Stimulated activated naive B cell treated with anti-CD40 and anti-IgM and Interleukin-4, amounts not matched to agents 10 μg/mL and 1 μg/mL and 100 μg/mL, for 72 hours (primary cell): ENCODE measurements at regions not wholly inside any gene's neighbourhood (a gene's known extent, or its start where the extent isn't known, plus 50 kb on each side); places are given as distances from the start of the nearest gene placed in this dataset.

Source experiments
- ATAC-seq, 2 donors: fragments of 150-1000 bp; cut with Tn5 transposase; replicated peaks; 2 replicates each; pipeline ENCODE4 v1.10.0; 2021; ENCODE audit warnings: moderate library complexity in 1 of 2
- DNase-seq: peaks from one replicate; pipeline ENCODE4 v3.0.0; 2021
- H3K27ac Mint-ChIP-seq: one replicate; pipeline ENCODE4 v1.8.0; 2022; ENCODE audit warnings: mild to moderate bottlenecking, mixed read lengths
- H3K27me3 Mint-ChIP-seq, 2 donors: one replicate each; pipeline ENCODE4 v1.8.0; 2022; ENCODE audit warnings: mixed read lengths in 2 of 2
- H3K36me3 Mint-ChIP-seq, 2 donors: one replicate each; pipeline ENCODE4 v1.8.0; 2022; ENCODE audit warnings: mixed read lengths in 2 of 2, mild to moderate bottlenecking in 1 of 2
- H3K4me1 Mint-ChIP-seq, 2 donors: one replicate each; pipeline ENCODE4 v1.8.0; 2022; ENCODE audit warnings: mixed read lengths in 2 of 2, mild to moderate bottlenecking in 1 of 2
- H3K4me3 Mint-ChIP-seq, 2 donors: one replicate each; pipeline ENCODE4 v1.8.0; 2022; ENCODE audit warnings: mild to moderate bottlenecking in 2 of 2, mixed read lengths in 2 of 2, moderate library complexity in 1 of 2
- H3K9me3 Mint-ChIP-seq, 2 donors: one replicate each; pipeline ENCODE4 v1.8.0; 2022; ENCODE audit warnings: mixed read lengths in 2 of 2, mild to moderate bottlenecking in 1 of 2

DNA sequence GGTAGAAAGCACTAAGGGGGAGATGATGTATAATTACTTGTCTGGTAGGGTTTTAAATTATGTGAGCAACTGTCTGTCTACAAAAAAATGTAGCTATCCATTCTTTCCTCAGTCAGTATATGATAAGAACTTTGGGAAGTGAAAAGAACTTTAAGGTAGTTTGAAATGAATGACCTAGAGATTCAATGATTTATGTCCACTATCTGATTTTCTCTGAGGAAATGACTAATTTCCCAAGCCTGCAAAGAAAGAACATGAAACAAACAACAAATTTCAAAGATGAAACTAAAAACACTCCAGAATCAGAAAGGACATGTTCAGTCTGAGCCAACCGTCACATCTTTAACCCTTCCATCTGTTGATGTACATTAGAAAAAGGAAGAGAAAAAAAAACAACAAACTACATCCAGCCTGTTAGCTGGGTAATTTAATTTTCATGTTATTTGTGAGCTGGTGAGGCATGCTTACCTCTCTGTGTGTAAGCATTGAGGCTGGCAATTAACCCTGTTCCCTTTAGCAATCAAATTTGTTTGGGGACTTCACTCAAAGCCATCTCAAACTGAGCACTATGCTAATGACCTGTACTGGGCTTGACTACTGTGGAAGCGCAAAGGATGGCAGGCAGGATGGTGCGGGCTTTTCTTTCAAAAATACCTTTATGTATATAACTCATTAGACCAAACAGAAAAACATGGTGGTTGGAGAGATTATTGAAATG lies 220.1 kb downstream of the TUSC7 start:
- no peaks in the 10 kb centered on the region for H3K4me1 Mint-ChIP-seq
- ATAC-seq (no peak), DNase-seq (no peak)
- H3K4me3 Mint-ChIP-seq, result no peak overlapping the region
- no peak overlapping the region for H3K27ac Mint-ChIP-seq
- H3K27me3 Mint-ChIP-seq, result no peaks in the 10 kb centered on the region
- no peaks in the 10 kb centered on the region for H3K36me3 Mint-ChIP-seq
- peaks cover 8 to 10% of the 10 kb centered on the region in 2 donors for H3K9me3 Mint-ChIP-seq

DNA sequence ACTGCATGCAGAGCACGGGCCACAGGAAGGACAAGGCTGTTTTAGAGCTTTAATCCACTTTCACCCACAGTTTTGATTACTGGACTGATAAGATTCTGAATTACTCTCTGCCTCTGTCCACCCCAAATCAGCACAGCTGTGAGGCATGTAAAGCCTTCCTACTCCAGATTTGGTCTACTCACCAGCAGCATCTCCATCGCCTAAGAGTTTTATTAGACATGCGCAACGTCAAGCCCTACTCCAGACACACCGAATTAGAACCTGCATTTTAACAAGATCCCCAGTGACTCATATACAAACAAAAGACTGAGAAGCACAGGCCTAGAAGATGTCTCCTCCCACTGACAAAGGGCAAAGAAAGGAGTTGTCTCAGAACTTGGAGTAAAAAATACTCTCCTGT lies 221.2 kb downstream of the TUSC7 start:
- Mint-ChIP-seq H3K27ac (no peak overlapping the region), H3K9me3 (peaks cover 0 to 2% of the 10 kb centered on the region in 2 donors), H3K27me3 (no peaks in the 10 kb centered on the region), H3K4me1 (no peaks in the 10 kb centered on the region), H3K36me3 (no peaks in the 10 kb centered on the region), H3K4me3 (no peak overlapping the region)
- DNase-seq (no peak), ATAC-seq (no peak)

GRCh38 chr3:116939091-116939490 lies 229.5 kb downstream of the TUSC7 start:
- H3K4me1 Mint-ChIP-seq, result no peaks in the 10 kb centered on the region
- peaks cover 0 to under 1% of the 10 kb centered on the region in 2 donors for H3K27me3 Mint-ChIP-seq
- DNase-seq, result no peak
- no peak overlapping the region for H3K4me3 Mint-ChIP-seq
- no peaks in the 10 kb centered on the region for H3K36me3 Mint-ChIP-seq
- no peak overlapping the region for H3K27ac Mint-ChIP-seq
- H3K9me3 Mint-ChIP-seq, result peaks cover 2 to 3% of the 10 kb centered on the region in 2 donors
- ATAC-seq, result no peak

DNA sequence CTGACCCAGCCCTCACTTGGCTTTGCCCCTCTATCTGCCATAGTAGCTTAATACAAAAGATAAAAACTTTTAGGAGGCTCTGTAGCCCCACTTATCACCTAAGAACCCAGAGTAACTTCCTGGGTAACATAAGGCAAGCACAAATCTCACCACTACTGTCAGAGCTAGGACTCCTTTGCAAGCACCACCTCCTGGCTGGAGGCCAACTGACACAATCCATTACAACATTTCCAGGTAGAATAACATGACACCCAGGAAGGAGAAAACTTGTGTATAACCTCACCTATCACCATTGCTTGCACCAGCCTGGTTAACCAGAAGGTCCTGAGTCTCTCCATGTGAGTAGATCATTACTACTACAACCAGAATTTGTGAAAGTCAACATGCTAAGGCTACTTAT lies 230.0 kb downstream of the TUSC7 start:
- H3K9me3 Mint-ChIP-seq, result peaks cover 4 to 6% of the 10 kb centered on the region in 2 donors
- H3K27ac Mint-ChIP-seq, result no peak overlapping the region
- no peaks in the 10 kb centered on the region for H3K4me1 Mint-ChIP-seq
- no peak for ATAC-seq
- no peak for DNase-seq
- H3K27me3 Mint-ChIP-seq, result peaks cover 0 to 5% of the 10 kb centered on the region in 2 donors
- H3K36me3 Mint-ChIP-seq, result no peaks in the 10 kb centered on the region
- H3K4me3 Mint-ChIP-seq, result no peak overlapping the region

- Mint-ChIP-seq H3K27me3 (peaks cover 0 to 5% of the 10 kb centered on the region in 2 donors), H3K4me3 (no peak overlapping the region), H3K36me3 (no peaks in the 10 kb centered on the region), H3K9me3 (peaks cover 4 to 6% of the 10 kb centered on the region in 2 donors), H3K4me1 (no peaks in the 10 kb centered on the region), H3K27ac (no peak overlapping the region)
- DNase-seq (no peak), ATAC-seq (no peak)
Measured at GRCh38 chr3:116940719-116941118, 231.1 kb downstream of the TUSC7 start.

DNA sequence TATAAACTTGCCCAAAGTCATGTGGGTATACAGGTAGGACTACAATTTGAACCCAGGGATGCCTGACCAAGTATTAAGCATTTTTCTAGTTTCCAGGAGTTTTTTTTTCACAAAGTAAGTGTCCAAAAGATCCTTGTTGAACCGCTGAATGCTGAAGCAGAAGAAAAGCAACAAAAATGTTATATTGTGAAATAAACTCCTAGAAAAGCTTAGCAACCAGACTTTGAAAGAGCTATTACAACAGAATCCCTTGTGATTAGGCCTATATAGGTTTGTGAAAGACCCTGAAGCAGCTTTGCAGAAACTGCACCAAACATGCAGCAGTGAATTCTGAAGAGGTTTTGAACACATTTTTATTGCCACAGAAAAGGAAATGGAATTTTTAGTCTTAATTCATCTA lies 236.8 kb downstream of the TUSC7 start:
- Mint-ChIP-seq H3K27ac (no peak overlapping the region), H3K36me3 (no peaks in the 10 kb centered on the region), H3K4me3 (no peak overlapping the region), H3K4me1 (no peaks in the 10 kb centered on the region), H3K9me3 (peaks cover 4 to 6% of the 10 kb centered on the region in 2 donors), H3K27me3 (peaks cover 0 to 5% of the 10 kb centered on the region in 2 donors)
- DNase-seq, result no peak
- ATAC-seq, result no peak

- H3K4me1 Mint-ChIP-seq, result no peaks in the 10 kb centered on the region
- H3K36me3 Mint-ChIP-seq, result no peaks in the 10 kb centered on the region
- no peak overlapping the region for H3K27ac Mint-ChIP-seq
- DNase-seq, result no peak
- H3K4me3 Mint-ChIP-seq, result no peak overlapping the region
- peaks cover 4 to 6% of the 10 kb centered on the region in 2 donors for H3K9me3 Mint-ChIP-seq
- ATAC-seq, result no peak
- peaks cover 0 to 5% of the 10 kb centered on the region in 2 donors for H3K27me3 Mint-ChIP-seq
Measured at GRCh38 chr3:116947148-116947547, 237.6 kb downstream of the TUSC7 start.

DNA sequence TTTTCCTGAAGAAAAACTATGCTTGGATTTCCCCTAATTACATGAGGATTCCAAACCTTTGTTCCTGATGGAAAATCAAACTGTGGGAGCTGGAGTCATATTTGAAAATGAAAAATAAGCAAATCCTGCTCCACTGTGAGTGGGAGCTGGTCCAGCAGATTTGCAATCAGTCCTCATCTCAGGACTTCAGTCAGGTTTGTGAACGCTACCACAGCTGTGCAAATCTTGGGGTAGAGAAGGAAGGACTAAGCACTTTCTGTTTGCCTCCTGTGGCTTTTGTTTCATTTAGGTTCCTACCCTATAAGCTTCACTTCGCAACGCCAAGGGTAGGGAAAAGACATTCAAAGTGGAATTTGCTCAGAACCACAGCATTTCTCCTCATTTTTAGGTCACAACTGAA lies 238.2 kb downstream of the TUSC7 start:
- no peak for ATAC-seq
- H3K4me1 Mint-ChIP-seq, result no peaks in the 10 kb centered on the region
- no peaks in the 10 kb centered on the region for H3K36me3 Mint-ChIP-seq
- DNase-seq, result no peak
- peaks cover 4 to 6% of the 10 kb centered on the region in 2 donors for H3K9me3 Mint-ChIP-seq
- H3K27ac Mint-ChIP-seq, result no peak overlapping the region
- H3K27me3 Mint-ChIP-seq, result peaks cover 0 to 5% of the 10 kb centered on the region in 2 donors
- no peak overlapping the region for H3K4me3 Mint-ChIP-seq

GRCh38 chr3:116950301-116951055 lies 240.9 kb downstream of the TUSC7 start:
- DNase-seq (no peak), ATAC-seq (no peak)
- H3K9me3 Mint-ChIP-seq, result no peaks in the 10 kb centered on the region
- H3K36me3 Mint-ChIP-seq, result no peaks in the 10 kb centered on the region
- no peaks in the 10 kb centered on the region for H3K4me1 Mint-ChIP-seq
- H3K27ac Mint-ChIP-seq, result no peak overlapping the region
- no peak overlapping the region for H3K4me3 Mint-ChIP-seq
- H3K27me3 Mint-ChIP-seq, result no peaks in the 10 kb centered on the region

- Mint-ChIP-seq H3K9me3 (no peaks in the 10 kb centered on the region), H3K4me3 (no peak overlapping the region), H3K27me3 (no peaks in the 10 kb centered on the region), H3K27ac (no peak overlapping the region), H3K36me3 (no peaks in the 10 kb centered on the region), H3K4me1 (no peaks in the 10 kb centered on the region)
- ATAC-seq (no peak), DNase-seq (no peak)
Measured at GRCh38 chr3:116951610-116952009, 242.0 kb downstream of the TUSC7 start.

DNA sequence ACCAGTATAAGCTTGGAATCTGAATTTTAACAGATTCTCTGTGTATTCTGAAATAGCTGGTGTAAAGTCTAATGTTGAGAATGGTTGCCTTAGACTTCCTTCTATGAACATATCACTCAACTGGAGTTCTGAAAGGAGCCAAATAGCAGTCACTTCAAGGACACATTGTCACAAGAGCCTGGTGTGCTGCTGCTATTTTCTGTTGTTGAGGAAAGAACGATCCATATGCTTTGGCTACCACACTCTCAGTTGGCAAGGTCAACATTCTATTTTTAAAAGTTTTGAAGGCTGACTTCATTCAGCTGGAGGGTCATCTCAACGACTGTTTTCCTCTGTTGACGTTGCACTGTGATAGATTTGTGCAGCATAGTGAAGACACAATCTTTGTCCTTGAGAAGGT lies 248.7 kb downstream of the TUSC7 start:
- ATAC-seq (no peak), DNase-seq (no peak)
- Mint-ChIP-seq H3K36me3 (no peaks in the 10 kb centered on the region), H3K9me3 (no peaks in the 10 kb centered on the region), H3K27me3 (no peaks in the 10 kb centered on the region), H3K4me1 (no peaks in the 10 kb centered on the region), H3K4me3 (no peak overlapping the region), H3K27ac (no peak overlapping the region)

- Mint-ChIP-seq H3K36me3 (no peaks in the 10 kb centered on the region), H3K4me1 (no peaks in the 10 kb centered on the region), H3K4me3 (no peak overlapping the region), H3K27ac (no peak overlapping the region), H3K9me3 (no peaks in the 10 kb centered on the region), H3K27me3 (no peaks in the 10 kb centered on the region)
- ATAC-seq, result no peak
- DNase-seq, result no peak
Measured at GRCh38 chr3:116961106-116961505, 251.5 kb downstream of the TUSC7 start.

DNA sequence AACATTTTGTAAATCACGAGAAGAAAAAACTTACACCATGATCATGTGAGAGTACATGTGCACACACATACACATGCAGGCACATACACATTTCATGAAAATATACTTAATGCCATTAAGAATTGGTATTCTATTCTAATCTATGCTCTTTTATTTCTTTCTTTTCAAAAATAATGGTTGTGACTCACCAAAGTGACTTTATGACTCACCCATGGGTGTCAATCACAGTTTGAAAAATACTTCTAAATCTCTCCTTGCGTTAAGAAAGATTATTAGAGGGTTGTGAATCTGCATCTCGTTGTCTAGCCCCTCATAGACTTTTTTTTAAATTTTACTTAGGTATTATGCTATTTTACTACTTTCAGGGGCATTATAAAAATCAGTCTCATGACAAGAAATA lies 254.2 kb downstream of the TUSC7 start:
- DNase-seq (no peak), ATAC-seq (no peak)
- Mint-ChIP-seq H3K4me3 (no peak overlapping the region), H3K4me1 (no peaks in the 10 kb centered on the region), H3K9me3 (no peaks in the 10 kb centered on the region), H3K27me3 (no peaks in the 10 kb centered on the region), H3K27ac (no peak overlapping the region), H3K36me3 (no peaks in the 10 kb centered on the region)

- H3K36me3 Mint-ChIP-seq, result no peaks in the 10 kb centered on the region
- no peak overlapping the region for H3K27ac Mint-ChIP-seq
- ATAC-seq, result no peak
- no peak overlapping the region for H3K4me3 Mint-ChIP-seq
- H3K4me1 Mint-ChIP-seq, result no peaks in the 10 kb centered on the region
- DNase-seq, result no peak
- H3K27me3 Mint-ChIP-seq, result no peaks in the 10 kb centered on the region
- H3K9me3 Mint-ChIP-seq, result no peaks in the 10 kb centered on the region
Measured at GRCh38 chr3:116966649-116967048, 257.1 kb downstream of the TUSC7 start.

DNA sequence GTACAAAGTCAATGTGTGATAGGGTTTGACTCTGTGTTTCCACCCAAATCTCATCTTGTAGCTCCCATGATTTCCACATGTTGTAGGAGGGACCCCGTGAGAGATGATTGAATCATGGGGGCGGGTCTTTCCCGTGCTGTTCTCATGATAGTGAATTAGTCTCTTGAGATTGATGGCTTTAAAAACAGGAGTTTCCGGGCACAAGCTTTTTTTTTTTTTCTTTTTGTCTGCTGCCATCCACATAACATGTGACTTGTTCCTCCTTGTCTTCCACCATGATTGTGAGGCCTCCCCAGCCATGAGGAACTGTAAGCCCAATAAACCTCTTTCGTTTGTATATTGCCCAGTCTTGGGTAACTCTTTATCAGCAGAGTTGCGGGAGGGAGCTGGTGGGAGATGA lies 259.6 kb downstream of the TUSC7 start:
- DNase-seq (no peak), ATAC-seq (no peak)
- no peak overlapping the region for H3K4me3 Mint-ChIP-seq
- H3K27me3 Mint-ChIP-seq, result no peaks in the 10 kb centered on the region
- H3K27ac Mint-ChIP-seq, result no peak overlapping the region
- no peaks in the 10 kb centered on the region for H3K9me3 Mint-ChIP-seq
- H3K4me1 Mint-ChIP-seq, result no peaks in the 10 kb centered on the region
- H3K36me3 Mint-ChIP-seq, result no peaks in the 10 kb centered on the region
